H7 (cell line): ENCODE measurements at regions not wholly inside any gene's neighbourhood (a gene's known extent, or its start where the extent isn't known, plus 50 kb on each side); places are given as distances from the start of the nearest gene placed in this dataset.
"Not testable (repeated sequence)": the region's sequence is repeated elsewhere in the genome, so short reads cannot be mapped to it uniquely, and the experiment has no call there.

Experiments used
- DNase-seq: peaks from one replicate; pipeline ENCODE4 v3.0.0; 2012
- H3K27me3 ChIP-seq: 2 replicates; pipeline ENCODE4 v1.6.0; 2011; ENCODE audit warnings: mild to moderate bottlenecking, low read length; ENCODE audit not compliant: control insufficient read depth, insufficient read depth
- H3K36me3 ChIP-seq: replicated peaks from 2 replicates; pipeline ENCODE4 v1.5.1; 2011; ENCODE audit warnings: low read length; ENCODE audit not compliant: control insufficient read depth, insufficient read depth
- H3K4me3 ChIP-seq: 2 replicates; pipeline ENCODE4 v1.5.1; 2011; ENCODE audit warnings: low read depth, mild to moderate bottlenecking, control low read depth, low read length, moderate library complexity; ENCODE audit not compliant: insufficient read depth

DNA sequence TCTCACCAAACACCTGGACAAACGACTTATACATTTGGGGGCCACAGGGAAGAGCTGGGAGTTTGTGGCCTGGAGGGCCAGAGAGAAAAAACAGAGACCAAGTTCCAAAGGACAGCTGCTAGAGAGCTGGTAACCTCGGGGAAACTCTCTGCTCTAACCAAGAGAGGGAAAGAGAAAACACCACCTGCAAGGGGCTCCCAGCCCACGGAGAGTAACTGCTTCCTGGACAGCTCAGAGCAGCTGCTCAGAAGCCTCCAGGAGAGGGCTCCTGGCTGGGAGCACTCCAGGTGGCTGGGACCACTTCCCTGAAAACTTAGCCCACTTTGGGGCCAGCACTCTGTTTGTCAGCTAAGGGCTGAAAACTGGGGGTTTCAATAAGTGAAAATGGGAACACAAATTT, 154.8 kb upstream of the GRIK3 start:
- H3K4me3 ChIP-seq = no peak overlapping the region
- no peaks in the 10 kb centered on the region for H3K36me3 ChIP-seq
- DNase-seq = no peak
- H3K27me3 ChIP-seq = no peaks in the 10 kb centered on the region

DNA sequence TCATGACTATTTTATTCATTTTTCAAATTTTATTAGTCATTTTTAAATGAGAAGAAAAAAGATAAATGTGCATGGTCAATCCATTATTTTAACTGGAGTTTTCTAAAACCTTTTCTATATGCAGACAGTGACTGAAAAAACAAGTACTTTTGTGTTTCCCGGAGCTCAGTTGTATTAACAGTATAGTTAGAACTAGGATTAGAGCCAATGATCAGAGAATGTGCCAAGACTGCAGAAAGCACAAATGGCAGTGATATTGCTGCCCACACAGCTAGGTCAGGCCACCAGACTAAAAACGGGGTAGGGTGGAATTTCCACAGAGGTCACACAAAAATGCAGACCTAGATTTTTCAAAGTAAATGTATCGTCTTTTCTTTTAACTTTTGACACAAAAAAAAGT, 163.1 kb upstream of the GRIK3 start:
- DNase-seq = no peak

DNA sequence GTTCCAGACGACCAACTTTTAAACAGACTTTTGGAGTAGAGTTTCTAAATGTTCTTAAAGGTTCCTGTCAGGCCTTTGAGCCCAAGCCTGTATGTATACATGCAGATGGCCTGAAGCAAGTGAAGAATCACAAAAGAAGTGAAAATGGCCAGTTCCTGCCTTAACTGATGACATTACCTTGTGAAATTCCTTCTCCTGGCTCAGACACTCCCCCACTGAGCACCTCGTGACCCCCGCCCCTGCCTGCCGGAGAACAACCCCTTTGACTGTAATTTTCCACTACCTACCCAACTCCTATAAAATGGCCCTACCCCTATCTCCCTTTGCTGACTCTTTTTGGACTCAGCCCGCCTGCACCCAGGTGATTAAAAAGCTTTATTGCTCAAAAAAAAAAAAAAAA, 180.0 kb upstream of the GRIK3 start:
- not testable (repeated sequence) for H3K4me3 ChIP-seq, H3K27me3 ChIP-seq, H3K36me3 ChIP-seq, DNase-seq

More for the DNA sequence above, 163.1 kb upstream of the GRIK3 start:
- Histone ChIP-seq H3K36me3 (no peaks in the 10 kb centered on the region), H3K4me3 (no peak overlapping the region), H3K27me3 (no peaks in the 10 kb centered on the region)

- H3K27me3 ChIP-seq = peaks cover 3% of the 10 kb centered on the region; the same call in 1 of the 2 replicates
- no peak for DNase-seq
- no peaks in the 10 kb centered on the region for H3K36me3 ChIP-seq
- H3K4me3 ChIP-seq = no peak overlapping the region
These were observed 199.3 kb upstream of the GRIK3 start for GRCh38 chr1:37233606-37234005.

- Histone ChIP-seq H3K27me3 (peaks cover 3% of the 10 kb centered on the region; the same call in 1 of the 2 replicates), H3K36me3 (no peaks in the 10 kb centered on the region), H3K4me3 (no peak overlapping the region)
- peak; percentile 56 for DNase-seq
These were observed 200.7 kb upstream of the GRIK3 start for GRCh38 chr1:37234941-37235418.

DNA sequence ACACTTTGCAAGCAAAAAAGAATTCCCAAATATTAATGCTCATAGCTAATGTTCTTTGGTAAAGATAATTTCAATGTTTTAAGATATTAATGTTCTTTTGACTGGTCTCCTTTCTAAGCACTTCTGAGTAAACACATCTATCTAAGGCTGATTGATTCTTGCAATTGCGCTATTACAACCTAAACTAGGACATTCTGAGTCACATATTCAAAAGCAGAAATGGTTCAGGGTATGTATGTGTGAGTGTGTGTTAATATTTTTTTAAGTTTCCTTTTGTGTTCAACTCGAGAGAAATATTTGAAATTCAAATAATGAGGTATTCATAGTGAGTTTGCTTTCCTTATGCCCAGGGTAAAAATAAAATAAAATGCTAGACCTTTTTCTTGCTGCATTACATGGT, 203.6 kb upstream of the GRIK3 start:
- H3K27me3 ChIP-seq = peaks cover 8% of the 10 kb centered on the region
- H3K4me3 ChIP-seq = no peak overlapping the region
- no peaks in the 10 kb centered on the region for H3K36me3 ChIP-seq
- DNase-seq = no peak

DNA sequence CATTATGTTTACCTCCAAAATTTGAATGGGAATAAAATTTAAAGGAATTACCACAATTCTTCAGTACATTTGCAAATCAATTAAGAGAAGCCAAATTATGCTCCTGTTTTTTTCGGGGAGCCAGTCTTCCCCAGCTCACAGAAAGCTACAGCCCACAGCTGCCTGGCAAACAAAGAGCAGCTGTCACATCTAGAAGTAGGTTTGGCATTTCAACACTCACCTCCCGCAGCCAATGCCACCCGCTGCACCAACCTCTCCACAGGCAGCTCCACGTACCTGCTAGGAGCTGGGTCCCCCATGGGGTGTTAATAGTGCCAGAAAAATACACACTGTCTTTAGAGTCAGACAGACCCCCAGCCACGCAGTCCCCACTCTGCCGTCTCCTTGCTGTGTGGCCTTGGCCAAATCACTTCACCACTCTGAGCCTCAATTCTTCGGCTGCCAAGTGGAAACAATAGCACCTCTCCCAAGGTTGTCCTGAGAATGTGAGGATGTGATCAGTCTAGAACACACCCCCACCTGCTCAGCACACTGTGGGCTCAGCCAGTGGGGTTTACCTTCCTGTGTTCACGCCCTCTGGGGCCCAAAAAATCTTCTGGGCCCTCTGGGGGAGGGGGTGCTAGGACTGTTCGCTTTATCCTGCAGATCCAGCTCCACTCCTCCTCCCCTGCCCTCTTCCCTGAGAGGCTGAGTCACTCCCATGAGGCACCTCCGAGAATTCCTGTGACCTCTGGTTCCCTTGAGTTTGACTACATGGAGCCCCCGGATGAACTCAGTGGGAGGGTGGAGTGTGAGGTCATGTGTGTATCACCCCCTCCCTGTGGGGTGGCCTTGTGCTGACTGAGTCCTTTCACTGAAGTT, 204.3 kb upstream of the GRIK3 start:
- Histone ChIP-seq H3K36me3 (no peaks in the 10 kb centered on the region), H3K4me3 (no peak overlapping the region), H3K27me3 (peaks cover 8% of the 10 kb centered on the region)
- no peak for DNase-seq

- H3K27me3 ChIP-seq = peaks cover 11% of the 10 kb centered on the region
- no peak overlapping the region for H3K4me3 ChIP-seq
- no peak for DNase-seq
- no peaks in the 10 kb centered on the region for H3K36me3 ChIP-seq
These were observed 205.0 kb upstream of the GRIK3 start for GRCh38 chr1:37239225-37239740.

DNA sequence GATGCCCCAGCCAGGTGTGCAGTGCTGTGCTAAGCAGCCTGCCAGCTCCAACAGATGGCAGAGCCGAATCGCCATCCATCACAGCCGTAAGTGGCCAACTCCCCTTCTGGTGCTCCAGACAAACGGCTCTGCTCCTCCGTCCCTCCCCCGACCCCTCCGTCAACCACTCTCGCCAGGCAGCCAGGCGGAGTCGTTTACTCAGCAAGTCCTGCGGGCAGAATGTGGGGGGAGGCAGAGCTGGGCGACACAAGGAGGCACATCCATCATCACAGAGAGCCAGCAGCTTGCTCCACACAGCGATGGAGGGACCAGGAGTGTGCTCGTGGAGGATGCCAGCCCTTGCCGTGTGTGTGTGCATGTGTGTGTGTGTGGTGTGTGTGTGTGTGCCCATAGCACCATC, 206.6 kb upstream of the GRIK3 start:
- Histone ChIP-seq H3K36me3 (no peaks in the 10 kb centered on the region), H3K27me3 (peaks cover 12% of the 10 kb centered on the region), H3K4me3 (no peak overlapping the region)
- peak; percentile 54 for DNase-seq

DNA sequence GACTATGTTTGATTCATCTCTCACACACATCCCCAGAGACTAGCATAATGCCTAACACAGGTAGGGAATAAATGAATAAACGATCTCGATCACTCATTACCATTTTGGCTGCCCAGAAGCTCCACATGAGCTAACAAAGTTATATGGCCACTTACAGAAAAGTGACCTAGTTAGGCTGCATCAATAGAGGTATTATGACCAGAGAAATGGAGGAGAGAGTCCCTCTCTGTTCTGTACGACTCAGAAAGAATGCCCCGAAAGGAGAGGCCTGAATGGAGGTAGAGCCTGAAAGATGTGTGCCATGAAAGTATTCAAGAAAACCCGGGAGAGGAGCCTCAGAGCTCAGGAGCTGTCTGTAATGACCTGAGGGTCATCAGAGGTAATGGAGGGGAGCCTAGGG, 208.2 kb upstream of the GRIK3 start:
- Histone ChIP-seq H3K27me3 (peaks cover 10% of the 10 kb centered on the region), H3K36me3 (no peaks in the 10 kb centered on the region), H3K4me3 (no peak overlapping the region)
- no peak for DNase-seq

GRCh38 chr1:37243368-37244082, 209.2 kb upstream of the GRIK3 start:
- H3K36me3 ChIP-seq = no peaks in the 10 kb centered on the region
- peak; percentile 60 for DNase-seq
- no peak overlapping the region for H3K4me3 ChIP-seq
- H3K27me3 ChIP-seq = peaks cover 10% of the 10 kb centered on the region

- H3K4me3 ChIP-seq = no peak overlapping the region
- H3K36me3 ChIP-seq = no peaks in the 10 kb centered on the region
- H3K27me3 ChIP-seq = peaks cover 10% of the 10 kb centered on the region
- no peak for DNase-seq
These were observed 209.8 kb upstream of the GRIK3 start for GRCh38 chr1:37244083-37244480.

- DNase-seq = no peak
- Histone ChIP-seq H3K27me3 (peaks cover 10% of the 10 kb centered on the region), H3K4me3 (no peak overlapping the region), H3K36me3 (no peaks in the 10 kb centered on the region)
These were observed 210.5 kb upstream of the GRIK3 start for GRCh38 chr1:37244815-37245214.

GRCh38 chr1:37246631-37247030, 212.3 kb upstream of the GRIK3 start:
- no peak for DNase-seq
- Histone ChIP-seq H3K27me3 (peaks cover 5% of the 10 kb centered on the region), H3K36me3 (no peaks in the 10 kb centered on the region), H3K4me3 (no peak overlapping the region)

DNA sequence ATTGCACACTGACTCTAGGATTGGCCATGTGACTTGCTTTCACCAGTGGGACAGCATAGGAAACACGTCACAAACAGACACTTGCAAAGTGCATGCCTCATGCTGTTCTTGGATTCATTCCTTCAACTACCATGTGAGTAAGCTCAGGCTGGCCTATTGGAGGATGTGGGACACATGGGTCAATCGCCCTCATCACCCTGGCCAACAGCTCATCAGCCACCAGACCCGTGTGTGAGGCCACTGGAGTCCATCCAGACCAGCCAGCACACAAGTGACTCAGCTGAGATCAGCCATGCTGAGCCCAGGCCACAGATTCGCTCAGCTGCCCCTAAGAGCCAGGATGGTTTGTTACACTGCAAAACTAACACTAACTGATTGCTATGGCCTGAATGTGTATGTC, 216.1 kb upstream of the GRIK3 start:
- Histone ChIP-seq H3K27me3 (peaks cover 3% of the 10 kb centered on the region), H3K36me3 (no peaks in the 10 kb centered on the region)

More for the DNA sequence above, 216.1 kb upstream of the GRIK3 start:
- H3K4me3 ChIP-seq = no peak overlapping the region
- no peak for DNase-seq
